ENCODE measurements at regions not wholly inside any gene's neighbourhood (a gene's known extent, or its start where the extent isn't known, plus 50 kb on each side); places are given as distances from the start of the nearest gene placed in this dataset.
"Not testable (repeated sequence)": the region's sequence is repeated elsewhere in the genome, so short reads cannot be mapped to it uniquely, and the experiment has no call there.

GRCh38 chr2:53536583-53537361 lies 230.8 kb upstream of the CHAC2 start:
- no peak for DNase-seq

- DNase-seq = no peak
These were observed 232.3 kb upstream of the CHAC2 start for GRCh38 chr2:53535234-53535840.

- DNase-seq = no peak
These were observed 237.5 kb upstream of the CHAC2 start for GRCh38 chr2:53530126-53530525.

GRCh38 chr2:53527056-53527455 lies 240.5 kb upstream of the CHAC2 start:
- DNase-seq = no peak

- DNase-seq = no peak
These were observed 247.4 kb upstream of the CHAC2 start for GRCh38 chr2:53519918-53520841.

- no peak for DNase-seq
These were observed 250.2 kb upstream of the CHAC2 start for GRCh38 chr2:53517406-53517805.

- DNase-seq = no peak
These were observed 251.0 kb upstream of the CHAC2 start for GRCh38 chr2:53516650-53517049.

GRCh38 chr2:53515435-53516332 lies 251.9 kb upstream of the CHAC2 start:
- no peak for DNase-seq

- no peak for DNase-seq
These were observed 254.4 kb upstream of the CHAC2 start for GRCh38 chr2:53513167-53513666.

GRCh38 chr2:53512071-53512826 lies 255.4 kb upstream of the CHAC2 start:
- no peak for DNase-seq

- no peak for DNase-seq
These were observed 256.1 kb upstream of the CHAC2 start for GRCh38 chr2:53511549-53511948.

GRCh38 chr2:53510401-53510800 lies 257.2 kb upstream of the CHAC2 start:
- no peak for DNase-seq

GRCh38 chr2:53509831-53510388 lies 257.7 kb upstream of the CHAC2 start:
- no peak for DNase-seq

- no peak for DNase-seq
These were observed 258.9 kb upstream of the CHAC2 start for GRCh38 chr2:53508667-53509066.

GRCh38 chr2:53507070-53507469 lies 260.5 kb upstream of the CHAC2 start:
- not testable (repeated sequence) for DNase-seq

- no peak for DNase-seq
These were observed 261.8 kb upstream of the CHAC2 start for GRCh38 chr2:53505826-53506225.

- DNase-seq = no peak
These were observed 263.1 kb upstream of the CHAC2 start for GRCh38 chr2:53504507-53504906.

GRCh38 chr2:53500181-53500580 lies 267.4 kb upstream of the CHAC2 start:
- DNase-seq = no peak

GRCh38 chr2:53498210-53498609 lies 269.4 kb upstream of the CHAC2 start:
- no peak for DNase-seq

- no peak for DNase-seq
These were observed 270.6 kb upstream of the CHAC2 start for GRCh38 chr2:53497020-53497419.

- no peak for DNase-seq
These were observed 274.4 kb upstream of the CHAC2 start for GRCh38 chr2:53493210-53493609.
